ENCODE measurements at regions not wholly inside any gene's neighbourhood (a gene's known extent, or its start where the extent isn't known, plus 50 kb on each side); places are given as distances from the start of the nearest gene placed in this dataset.

- TF ChIP-seq PAXIP1 (CRISPR knock-in tag; conservative IDR thresholded peaks at IDR 0.05) (no peak), SAFB2 (CRISPR knock-in tag; IDR thresholded peaks at IDR 0.05; ENCODE audit: borderline replicate concordance, low read depth) (no peak), EP300 (IDR thresholded peaks at IDR 0.05; ENCODE audit: low read depth in 2 of 2, low read length in 2 of 2) (no peak), EP300 (CRISPR knock-in tag; IDR thresholded peaks at IDR 0.05; ENCODE audit: borderline replicate concordance) (no peak), ZNF513 (CRISPR knock-in tag; conservative IDR thresholded peaks at IDR 0.05) (no peak), IKZF4 (CRISPR knock-in tag; IDR thresholded peaks at IDR 0.05; ENCODE audit: borderline replicate concordance, low read depth, not compliant biosample characterization) (no peak), EHMT2 (IDR thresholded peaks at IDR 0.05; ENCODE audit: borderline replicate concordance, low read depth, low read length) (no peak)
Measured at GRCh38 chr20:22861990-22862389, 173.1 kb upstream of the SSTR4 start.

Measured in HepG2 (cell line).